ENCODE measurements at regions not wholly inside any gene's neighbourhood (a gene's known extent, or its start where the extent isn't known, plus 50 kb on each side); places are given as distances from the start of the nearest gene placed in this dataset.

DNA sequence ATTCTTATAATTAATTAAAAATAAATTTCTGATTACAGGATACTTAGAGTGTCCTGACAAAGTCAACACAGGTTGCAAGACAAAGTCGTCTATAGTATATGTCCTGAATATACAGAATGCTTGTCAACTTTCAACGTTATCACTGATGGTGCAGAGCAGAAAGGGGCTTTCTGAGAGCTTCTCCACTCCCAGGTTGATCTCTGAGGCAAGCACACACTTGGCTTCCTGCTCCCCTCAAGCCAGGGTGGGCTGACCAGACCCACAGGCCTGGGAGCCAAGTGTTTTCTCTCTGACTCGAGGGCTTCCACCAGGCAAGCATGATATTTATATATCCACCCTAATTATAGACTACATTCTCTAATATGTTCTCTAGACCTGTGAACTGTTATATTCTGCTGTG is 448.9 kb downstream of the SH2D4B start:
- Mint-ChIP-seq H3K36me3 (no peaks in the 10 kb centered on the region), H3K4me3 (no peak overlapping the region), H3K27me3 (peaks cover 0 to 3% of the 10 kb centered on the region in 2 donors), H3K4me1 (no peaks in the 10 kb centered on the region), H3K27ac (no peak overlapping the region), H3K9me3 (peaks cover 0 to under 1% (median 0%) of the 10 kb centered on the region in 8 donors)
- ChIA-PET POLR2A (ENCODE audit: partially characterized antibody) (no interaction called here), CTCF (ENCODE audit: partially characterized antibody) (no interaction called here)
- Histone ChIP-seq H3K4me1 (ENCODE audit: insufficient read depth, low read length) (no peaks in the 10 kb centered on the region), H3K27me3 (ENCODE audit: insufficient read depth, low read length) (no peaks in the 10 kb centered on the region), H3K36me3 (ENCODE audit: insufficient read depth, low read length) (no peaks in the 10 kb centered on the region), H3K9me3 (ENCODE audit: control insufficient read depth in 1 of 2, low read length in 2 of 2) (no peaks in the 10 kb centered on the region), H3K27ac (ENCODE audit: low read depth, low read length) (no peak overlapping the region), H3K4me3 (ENCODE audit: low read length in 2 of 2) (no peak overlapping the region)
- no peak for DNase-seq
- intact Hi-C loops (cut with micrococcal nuclease) = no loop called here

DNA sequence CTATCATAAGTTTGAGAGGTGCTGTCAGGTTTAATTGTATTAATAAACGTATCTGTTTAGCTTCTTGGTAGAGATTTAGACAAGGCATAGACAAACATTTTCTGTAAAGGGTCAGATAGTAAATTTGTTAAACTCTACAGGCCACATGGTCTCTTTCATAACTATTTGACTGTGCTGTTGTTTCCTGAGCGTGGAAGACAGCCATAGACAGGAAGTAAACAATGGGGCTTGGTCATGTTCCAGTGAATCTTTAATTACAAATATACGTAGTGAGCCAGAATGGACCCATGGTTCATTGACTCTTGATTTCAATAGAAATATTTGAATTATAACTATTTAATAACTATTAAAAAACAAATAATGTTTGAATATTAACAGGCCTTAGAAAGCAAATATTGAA is 451.1 kb downstream of the SH2D4B start:
- Histone ChIP-seq H3K4me1 (ENCODE audit: insufficient read depth, low read length) (no peaks in the 10 kb centered on the region), H3K4me3 (ENCODE audit: low read length in 2 of 2) (no peak overlapping the region), H3K9me3 (ENCODE audit: control insufficient read depth in 1 of 2, low read length in 2 of 2) (no peaks in the 10 kb centered on the region), H3K27me3 (ENCODE audit: insufficient read depth, low read length) (no peaks in the 10 kb centered on the region), H3K36me3 (ENCODE audit: insufficient read depth, low read length) (no peaks in the 10 kb centered on the region), H3K27ac (ENCODE audit: low read depth, low read length) (no peak overlapping the region)
- no peak overlapping the region for H3K4me3 Mint-ChIP-seq
- peaks cover 0 to 3% of the 10 kb centered on the region in 2 donors for H3K27me3 Mint-ChIP-seq
- H3K4me1 Mint-ChIP-seq = no peaks in the 10 kb centered on the region
- CTCF ChIA-PET (ENCODE audit: partially characterized antibody) = no interaction called here
- POLR2A ChIA-PET (ENCODE audit: partially characterized antibody) = no interaction called here
- intact Hi-C loops (cut with micrococcal nuclease) = no loop called here
- H3K9me3 Mint-ChIP-seq = peaks cover 0 to 2% (median 0%) of the 10 kb centered on the region in 8 donors
- no peaks in the 10 kb centered on the region for H3K36me3 Mint-ChIP-seq
- no peak for DNase-seq
- no peak overlapping the region for H3K27ac Mint-ChIP-seq

GRCh38 chr10:80996615-80997193 is 459.0 kb downstream of the SH2D4B start:
- Histone ChIP-seq H3K4me1 (ENCODE audit: insufficient read depth, low read length) (no peaks in the 10 kb centered on the region), H3K27ac (ENCODE audit: low read depth, low read length) (no peak overlapping the region), H3K9me3 (ENCODE audit: control insufficient read depth in 1 of 2, low read length in 2 of 2) (no peaks in the 10 kb centered on the region), H3K27me3 (ENCODE audit: insufficient read depth, low read length) (no peaks in the 10 kb centered on the region), H3K36me3 (ENCODE audit: insufficient read depth, low read length) (no peaks in the 10 kb centered on the region), H3K4me3 (ENCODE audit: low read length in 2 of 2) (no peak overlapping the region)
- no peaks in the 10 kb centered on the region for H3K36me3 Mint-ChIP-seq
- peaks cover 0 to 18% (median 5%) of the 10 kb centered on the region in 8 donors for H3K9me3 Mint-ChIP-seq
- intact Hi-C loops (cut with micrococcal nuclease) = no loop called here
- no peak overlapping the region for H3K4me3 Mint-ChIP-seq
- H3K27ac Mint-ChIP-seq = no peak overlapping the region
- no peaks in the 10 kb centered on the region for H3K4me1 Mint-ChIP-seq
- CTCF ChIA-PET (ENCODE audit: partially characterized antibody) = no interaction called here
- H3K27me3 Mint-ChIP-seq = peaks cover 0 to 4% of the 10 kb centered on the region in 2 donors
- no peak for DNase-seq
- POLR2A ChIA-PET (ENCODE audit: partially characterized antibody) = no interaction called here

- Histone ChIP-seq H3K4me3 (ENCODE audit: low read length in 2 of 2) (no peak overlapping the region), H3K4me1 (ENCODE audit: insufficient read depth, low read length) (no peaks in the 10 kb centered on the region), H3K9me3 (ENCODE audit: control insufficient read depth in 1 of 2, low read length in 2 of 2) (no peaks in the 10 kb centered on the region), H3K36me3 (ENCODE audit: insufficient read depth, low read length) (no peaks in the 10 kb centered on the region), H3K27ac (ENCODE audit: low read depth, low read length) (no peak overlapping the region), H3K27me3 (ENCODE audit: insufficient read depth, low read length) (no peaks in the 10 kb centered on the region)
- no peak overlapping the region for H3K4me3 Mint-ChIP-seq
- no peaks in the 10 kb centered on the region for H3K36me3 Mint-ChIP-seq
- H3K4me1 Mint-ChIP-seq = no peaks in the 10 kb centered on the region
- POLR2A ChIA-PET (ENCODE audit: partially characterized antibody) = no interaction called here
- no peak overlapping the region for H3K27ac Mint-ChIP-seq
- peaks cover 0 to 4% of the 10 kb centered on the region in 2 donors for H3K27me3 Mint-ChIP-seq
- CTCF ChIA-PET (ENCODE audit: partially characterized antibody) = no interaction called here
- intact Hi-C loops (cut with micrococcal nuclease) = no loop called here
- peaks cover 0 to 9% (median 4%) of the 10 kb centered on the region in 8 donors for H3K9me3 Mint-ChIP-seq
- no peak for DNase-seq
Measured at GRCh38 chr10:81000781-81001180, 463.1 kb downstream of the SH2D4B start.

DNA sequence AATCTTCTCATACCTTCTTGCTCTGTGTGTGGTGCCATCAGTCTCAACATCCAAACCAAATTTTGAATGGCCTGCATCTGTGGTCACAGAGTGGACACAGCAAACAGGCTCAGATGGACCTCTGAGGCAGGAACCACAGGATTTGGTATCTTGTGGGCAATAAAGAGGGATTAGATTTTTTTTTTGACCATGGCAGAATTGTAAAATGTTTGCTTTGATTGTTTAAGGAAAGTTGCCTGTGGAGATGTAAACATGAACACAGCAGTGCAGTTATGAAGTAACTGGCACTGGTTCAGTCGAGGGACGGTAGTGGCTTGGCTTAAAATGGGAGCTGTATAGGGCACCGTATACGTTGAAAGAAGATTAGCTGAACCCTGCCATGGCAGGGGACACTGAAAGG is 464.7 kb downstream of the SH2D4B start:
- no peaks in the 10 kb centered on the region for H3K4me1 ChIP-seq (ENCODE audit: insufficient read depth, low read length)
- Mint-ChIP-seq H3K4me1 (no peaks in the 10 kb centered on the region), H3K27me3 (peaks cover 0 to 2% of the 10 kb centered on the region in 2 donors), H3K4me3 (no peak overlapping the region), H3K36me3 (no peaks in the 10 kb centered on the region), H3K27ac (no peak overlapping the region), H3K9me3 (no peaks in the 10 kb centered on the region)
- DNase-seq = no peak
- ChIA-PET POLR2A (ENCODE audit: partially characterized antibody) (no interaction called here), CTCF (ENCODE audit: partially characterized antibody) (no interaction called here)
- H3K4me3 ChIP-seq (ENCODE audit: low read length in 2 of 2) = no peak overlapping the region
- no peaks in the 10 kb centered on the region for H3K36me3 ChIP-seq (ENCODE audit: insufficient read depth, low read length)
- no peak overlapping the region for H3K27ac ChIP-seq (ENCODE audit: low read depth, low read length)
- no peaks in the 10 kb centered on the region for H3K9me3 ChIP-seq (ENCODE audit: control insufficient read depth in 1 of 2, low read length in 2 of 2)
- no peaks in the 10 kb centered on the region for H3K27me3 ChIP-seq (ENCODE audit: insufficient read depth, low read length)
- intact Hi-C loops (cut with micrococcal nuclease) = no loop called here

- no peak overlapping the region for H3K27ac ChIP-seq (ENCODE audit: low read depth, low read length)
- intact Hi-C loops (cut with micrococcal nuclease) = no loop called here
- H3K9me3 ChIP-seq (ENCODE audit: control insufficient read depth in 1 of 2, low read length in 2 of 2) = no peaks in the 10 kb centered on the region
- CTCF ChIA-PET (ENCODE audit: partially characterized antibody) = interaction anchor here (0.5 kb wide), 1 partner anchor 908 kb away, joined by 3 read pairs; no protein-coding TSS in a partner anchor
- no peaks in the 10 kb centered on the region for H3K4me1 ChIP-seq (ENCODE audit: insufficient read depth, low read length)
- H3K4me3 Mint-ChIP-seq = no peak overlapping the region
- H3K27me3 Mint-ChIP-seq = peaks cover 2% of the 10 kb centered on the region in 2 donors
- H3K36me3 Mint-ChIP-seq = no peaks in the 10 kb centered on the region
- H3K4me1 Mint-ChIP-seq = no peaks in the 10 kb centered on the region
- no peaks in the 10 kb centered on the region for H3K27me3 ChIP-seq (ENCODE audit: insufficient read depth, low read length)
- no peaks in the 10 kb centered on the region for H3K36me3 ChIP-seq (ENCODE audit: insufficient read depth, low read length)
- no peak overlapping the region for H3K4me3 ChIP-seq (ENCODE audit: low read length in 2 of 2)
- no peak for DNase-seq
- no peak overlapping the region for H3K27ac Mint-ChIP-seq
- no peaks in the 10 kb centered on the region for H3K9me3 Mint-ChIP-seq
- POLR2A ChIA-PET (ENCODE audit: partially characterized antibody) = no interaction called here
Measured at GRCh38 chr10:81007872-81008271, 470.2 kb downstream of the SH2D4B start.

DNA sequence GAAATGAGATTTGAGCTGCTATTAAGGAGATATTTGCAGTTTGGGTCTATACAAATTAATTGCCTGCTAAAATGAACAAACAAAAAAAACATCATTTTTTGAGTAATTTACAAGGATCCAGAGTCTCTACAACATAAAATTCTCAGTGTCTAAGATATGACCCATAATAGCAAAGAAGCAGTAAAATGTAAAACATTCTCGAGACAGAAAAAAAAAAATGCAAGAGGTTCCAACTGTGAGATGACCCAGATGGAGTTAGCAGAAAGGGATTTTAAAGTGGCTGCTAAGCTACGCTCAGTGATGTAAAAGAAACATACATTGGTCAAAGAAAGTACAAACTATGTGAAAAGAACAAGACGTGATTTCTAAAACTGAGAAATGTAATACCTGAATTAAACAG is 471.0 kb downstream of the SH2D4B start:
- Histone ChIP-seq H3K4me1 (ENCODE audit: insufficient read depth, low read length) (no peaks in the 10 kb centered on the region), H3K9me3 (ENCODE audit: control insufficient read depth in 1 of 2, low read length in 2 of 2) (no peaks in the 10 kb centered on the region), H3K27me3 (ENCODE audit: insufficient read depth, low read length) (no peaks in the 10 kb centered on the region), H3K27ac (ENCODE audit: low read depth, low read length) (no peak overlapping the region), H3K36me3 (ENCODE audit: insufficient read depth, low read length) (no peaks in the 10 kb centered on the region), H3K4me3 (ENCODE audit: low read length in 2 of 2) (no peak overlapping the region)
- POLR2A ChIA-PET (ENCODE audit: partially characterized antibody) = no interaction called here
- Mint-ChIP-seq H3K4me1 (no peaks in the 10 kb centered on the region), H3K27ac (no peak overlapping the region), H3K4me3 (no peak overlapping the region), H3K27me3 (peaks cover 2 to 3% of the 10 kb centered on the region in 2 donors), H3K9me3 (no peaks in the 10 kb centered on the region), H3K36me3 (no peaks in the 10 kb centered on the region)
- DNase-seq = no peak
- CTCF ChIA-PET (ENCODE audit: partially characterized antibody) = no interaction called here
- intact Hi-C loops (cut with micrococcal nuclease) = no loop called here

GRCh38 chr10:81009296-81009695 is 471.6 kb downstream of the SH2D4B start:
- H3K27me3 Mint-ChIP-seq = peaks cover 2 to 4% of the 10 kb centered on the region in 2 donors
- intact Hi-C loops (cut with micrococcal nuclease) = no loop called here
- CTCF ChIA-PET (ENCODE audit: partially characterized antibody) = no interaction called here
- H3K27ac Mint-ChIP-seq = no peak overlapping the region
- H3K9me3 Mint-ChIP-seq = no peaks in the 10 kb centered on the region
- H3K4me3 ChIP-seq (ENCODE audit: low read length in 2 of 2) = no peak overlapping the region
- H3K36me3 Mint-ChIP-seq = no peaks in the 10 kb centered on the region
- no peak overlapping the region for H3K4me3 Mint-ChIP-seq
- DNase-seq = no peak
- H3K9me3 ChIP-seq (ENCODE audit: control insufficient read depth in 1 of 2, low read length in 2 of 2) = no peaks in the 10 kb centered on the region
- POLR2A ChIA-PET (ENCODE audit: partially characterized antibody) = no interaction called here
- no peaks in the 10 kb centered on the region for H3K36me3 ChIP-seq (ENCODE audit: insufficient read depth, low read length)
- no peak overlapping the region for H3K27ac ChIP-seq (ENCODE audit: low read depth, low read length)
- no peaks in the 10 kb centered on the region for H3K27me3 ChIP-seq (ENCODE audit: insufficient read depth, low read length)
- H3K4me1 ChIP-seq (ENCODE audit: insufficient read depth, low read length) = no peaks in the 10 kb centered on the region
- H3K4me1 Mint-ChIP-seq = no peaks in the 10 kb centered on the region
